ENCODE measurements at regions not wholly inside any gene's neighbourhood (a gene's known extent, or its start where the extent isn't known, plus 50 kb on each side); places are given as distances from the start of the nearest gene placed in this dataset.

DNA sequence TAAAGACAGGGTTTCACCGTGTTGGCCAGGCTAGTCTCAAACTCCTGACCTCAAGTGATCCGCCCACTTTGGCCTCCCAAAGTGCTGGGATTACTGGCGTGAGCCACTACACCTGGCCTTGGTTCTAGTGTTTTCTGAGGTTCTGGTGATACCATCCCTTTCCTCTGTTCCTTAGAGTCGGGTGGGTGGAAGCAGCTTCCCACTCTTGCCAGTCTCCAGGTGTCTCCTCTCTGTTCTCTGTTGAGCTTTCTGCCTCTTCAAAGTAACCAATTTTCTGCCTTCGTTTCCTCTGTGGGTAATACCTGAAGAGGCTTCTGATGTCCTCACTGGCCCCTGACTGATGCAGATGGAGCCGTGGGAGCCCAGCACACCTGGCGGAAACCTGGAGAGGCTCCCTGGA lies 53.4 kb upstream of the LHX5 start:
- no peak for DNase-seq (ENCODE audit: extremely low read depth, low read depth)
- TF ChIP-seq, protein P1, sequence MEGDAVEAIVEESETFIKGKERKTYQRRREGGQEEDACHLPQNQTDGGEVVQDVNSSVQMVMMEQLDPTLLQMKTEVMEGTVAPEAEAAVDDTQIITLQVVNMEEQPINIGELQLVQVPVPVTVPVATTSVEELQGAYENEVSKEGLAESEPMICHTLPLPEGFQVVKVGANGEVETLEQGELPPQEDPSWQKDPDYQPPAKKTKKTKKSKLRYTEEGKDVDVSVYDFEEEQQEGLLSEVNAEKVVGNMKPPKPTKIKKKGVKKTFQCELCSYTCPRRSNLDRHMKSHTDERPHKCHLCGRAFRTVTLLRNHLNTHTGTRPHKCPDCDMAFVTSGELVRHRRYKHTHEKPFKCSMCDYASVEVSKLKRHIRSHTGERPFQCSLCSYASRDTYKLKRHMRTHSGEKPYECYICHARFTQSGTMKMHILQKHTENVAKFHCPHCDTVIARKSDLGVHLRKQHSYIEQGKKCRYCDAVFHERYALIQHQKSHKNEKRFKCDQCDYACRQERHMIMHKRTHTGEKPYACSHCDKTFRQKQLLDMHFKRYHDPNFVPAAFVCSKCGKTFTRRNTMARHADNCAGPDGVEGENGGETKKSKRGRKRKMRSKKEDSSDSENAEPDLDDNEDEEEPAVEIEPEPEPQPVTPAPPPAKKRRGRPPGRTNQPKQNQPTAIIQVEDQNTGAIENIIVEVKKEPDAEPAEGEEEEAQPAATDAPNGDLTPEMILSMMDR (IDR thresholded peaks at IDR 0.05; ENCODE audit: low read depth, low read length): no peak

DNA sequence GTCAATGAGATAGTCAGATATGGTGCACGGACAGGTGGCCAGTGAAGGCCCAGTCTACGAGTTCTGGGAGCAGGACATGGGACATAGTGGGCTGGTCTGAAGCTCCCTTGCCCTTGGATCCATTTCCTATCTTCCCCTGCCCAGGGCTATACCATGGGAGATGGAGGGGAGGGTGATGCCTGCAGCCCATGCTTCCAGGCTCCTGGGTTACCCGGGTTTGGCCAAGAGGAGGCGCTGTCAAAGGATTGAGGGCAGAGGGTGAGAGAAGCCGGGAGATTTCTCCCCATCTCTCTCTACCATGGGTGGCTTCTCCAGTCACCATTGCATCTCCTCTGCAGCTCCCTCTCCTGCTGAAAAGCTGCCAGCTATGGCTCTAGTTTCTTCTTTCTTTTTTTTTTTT lies 52.8 kb upstream of the LHX5 start:
- TF ChIP-seq, protein P1 (IDR thresholded peaks at IDR 0.05; ENCODE audit: low read depth, low read length): no peak
- DNase-seq (ENCODE audit: extremely low read depth, low read depth): no peak

DNA sequence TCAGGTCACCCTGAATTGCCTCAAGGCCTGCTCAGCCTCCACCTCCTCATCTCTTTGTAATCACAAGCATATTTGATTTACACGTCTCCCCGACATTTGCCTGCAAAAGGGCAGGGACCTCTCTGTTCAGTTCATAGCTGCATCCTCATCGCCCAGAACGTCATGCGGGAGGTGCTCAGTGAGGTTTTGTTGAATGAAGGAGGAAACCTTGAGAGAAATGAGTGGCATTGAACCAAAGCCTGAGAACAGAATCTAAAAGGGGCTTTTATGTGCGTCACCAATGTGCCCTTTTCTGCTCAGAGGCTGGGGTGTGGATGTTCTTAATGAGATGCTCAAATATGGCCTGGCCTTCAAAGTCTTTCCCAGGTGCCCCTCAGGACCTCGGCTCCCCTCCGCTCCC lies 50.0 kb upstream of the LHX5 start:
- TF ChIP-seq, protein P1 (IDR thresholded peaks at IDR 0.05; ENCODE audit: low read depth, low read length): no peak
- DNase-seq (ENCODE audit: extremely low read depth, low read depth): no peak

All from AG09319 (cell line).